ENCODE measurements at regions not wholly inside any gene's neighbourhood (a gene's known extent, or its start where the extent isn't known, plus 50 kb on each side); places are given as distances from the start of the nearest gene placed in this dataset.

GRCh38 chr5:168218746-168219145 lies 72.7 kb upstream of the WWC1 start:
- H3K36me3 ChIP-seq (replicated peaks; ENCODE audit: insufficient read depth, low read depth): no peaks in the 10 kb centered on the region
- H3K9me2 ChIP-seq (replicated peaks; ENCODE audit: insufficient read depth): no peaks in the 10 kb centered on the region
- no peaks in the 10 kb centered on the region for H4K20me1 ChIP-seq (ENCODE audit: insufficient read depth, poor library complexity, severe bottlenecking)
- H3K27ac ChIP-seq: no peak overlapping the region
- H3K4me2 ChIP-seq: no peak overlapping the region
- DNase-seq (ENCODE audit: low spot score): no peak
- H3K79me2 ChIP-seq: no peaks in the 10 kb centered on the region
- no peak for TF ChIP-seq EZH2phosphoT487 (IDR thresholded peaks at IDR 0.05; ENCODE audit: low read depth, severe bottlenecking, unreplicated experiment)
- no peak for TF ChIP-seq CTCF (IDR thresholded peaks at IDR 0.05; ENCODE audit: poor library complexity)
- TF ChIP-seq EZH2 (IDR thresholded peaks at IDR 0.05; ENCODE audit: borderline replicate concordance): no peak
- no peak overlapping the region for H2AFZ ChIP-seq
- H3K27me3 ChIP-seq: peaks cover 11% of the 10 kb centered on the region
- no peaks in the 10 kb centered on the region for H3K4me1 ChIP-seq (ENCODE audit: insufficient read depth)
- 90% methylated on average over 9 of the region's 9 CpGs for WGBS (ENCODE audit: low lambda C conversion rate, missing lambda C conversion rate)
- no peak overlapping the region for H3K4me3 ChIP-seq
- H3K9me3 ChIP-seq (ENCODE audit: low read depth): no peaks in the 10 kb centered on the region

GRCh38 chr5:168219515-168220410 lies 71.7 kb upstream of the WWC1 start:
- TF ChIP-seq CTCF (IDR thresholded peaks at IDR 0.05; ENCODE audit: poor library complexity) (peak; percentile 86), EZH2phosphoT487 (IDR thresholded peaks at IDR 0.05; ENCODE audit: low read depth, severe bottlenecking, unreplicated experiment) (no peak)

GRCh38 chr5:168224085-168224484 lies 67.4 kb upstream of the WWC1 start:
- Histone ChIP-seq H3K9me2 (replicated peaks; ENCODE audit: insufficient read depth) (no peaks in the 10 kb centered on the region), H3K27me3 (peaks cover 11% of the 10 kb centered on the region), H4K20me1 (ENCODE audit: insufficient read depth, poor library complexity, severe bottlenecking) (no peaks in the 10 kb centered on the region), H3K4me1 (ENCODE audit: insufficient read depth) (no peaks in the 10 kb centered on the region), H3K79me2 (no peaks in the 10 kb centered on the region), H3K4me3 (no peak overlapping the region), H3K36me3 (replicated peaks; ENCODE audit: insufficient read depth, low read depth) (no peaks in the 10 kb centered on the region), H3K9me3 (ENCODE audit: low read depth) (no peaks in the 10 kb centered on the region), H3K27ac (no peak overlapping the region), H2AFZ (no peak overlapping the region), H3K4me2 (no peak overlapping the region)
- TF ChIP-seq EZH2 (IDR thresholded peaks at IDR 0.05; ENCODE audit: borderline replicate concordance) (no peak), CTCF (IDR thresholded peaks at IDR 0.05; ENCODE audit: poor library complexity) (no peak), EZH2phosphoT487 (IDR thresholded peaks at IDR 0.05; ENCODE audit: low read depth, severe bottlenecking, unreplicated experiment) (no peak)
- DNase-seq (ENCODE audit: low spot score): no peak
- 48% methylated on average over 5 of the region's 5 CpGs for WGBS (ENCODE audit: low lambda C conversion rate, missing lambda C conversion rate)

More at GRCh38 chr5:168219515-168220410, 71.7 kb upstream of the WWC1 start:
- Histone ChIP-seq H3K79me2 (no peaks in the 10 kb centered on the region), H3K4me1 (ENCODE audit: insufficient read depth) (no peaks in the 10 kb centered on the region), H3K4me3 (no peak overlapping the region), H3K27ac (no peak overlapping the region), H3K9me3 (ENCODE audit: low read depth) (no peaks in the 10 kb centered on the region), H2AFZ (peak overlapping the region; percentile 44), H3K27me3 (peaks cover 11% of the 10 kb centered on the region), H3K9me2 (replicated peaks; ENCODE audit: insufficient read depth) (no peaks in the 10 kb centered on the region), H4K20me1 (ENCODE audit: insufficient read depth, poor library complexity, severe bottlenecking) (no peaks in the 10 kb centered on the region), H3K4me2 (peak overlapping the region; percentile 61), H3K36me3 (replicated peaks; ENCODE audit: insufficient read depth, low read depth) (no peaks in the 10 kb centered on the region)
- peak; percentile 78 for DNase-seq (ENCODE audit: low spot score)
- 33% methylated on average over 8 of the region's 8 CpGs for WGBS (ENCODE audit: low lambda C conversion rate, missing lambda C conversion rate)

All from hepatocyte (in vitro differentiated cells).